ENCODE measurements at regions not wholly inside any gene's neighbourhood (a gene's known extent, or its start where the extent isn't known, plus 50 kb on each side); places are given as distances from the start of the nearest gene placed in this dataset.

- TF ChIP-seq EZH2 (IDR thresholded peaks at IDR 0.05; ENCODE audit: borderline replicate concordance, control insufficient read depth, low read depth, low read length), result no peak
- no peak for TF ChIP-seq CHD2 (IDR thresholded peaks at IDR 0.05; ENCODE audit: borderline replicate concordance, low read depth, low read length)
- no peak for TF ChIP-seq BHLHE40 (IDR thresholded peaks at IDR 0.05; ENCODE audit: borderline replicate concordance in 1 of 2, low read depth in 2 of 2, low read length in 1 of 2)
- no peak for TF ChIP-seq LARP7 (IDR thresholded peaks at IDR 0.05)
- no peak for TF ChIP-seq SIN3A (IDR thresholded peaks at IDR 0.05; ENCODE audit: low read depth, low read length)
- no peak for TF ChIP-seq ZZZ3 (IDR thresholded peaks at IDR 0.05; ENCODE audit: control insufficient read depth, insufficient read length, low read depth)
- no peak for TF ChIP-seq MYC (IDR thresholded peaks at IDR 0.05; ENCODE audit: insufficient read depth, insufficient read length, insufficient replicate concordance, low read length, severe bottlenecking)
- no peak for TF ChIP-seq YBX1 (IDR thresholded peaks at IDR 0.05)
- no peak for TF ChIP-seq SMC3 (IDR thresholded peaks at IDR 0.05; ENCODE audit: borderline replicate concordance, low read length)
- TF ChIP-seq CTCF (IDR thresholded peaks at IDR 0.05 in 2 of 3, conservative IDR thresholded peaks at IDR 0.05 in 1 of 3; ENCODE audit: control insufficient read depth in 2 of 3, extremely low read depth in 1 of 3, insufficient read depth in 1 of 3, low read depth in 3 of 3, low read length in 3 of 3), result no peak
- TF ChIP-seq FOXK2 (IDR thresholded peaks at IDR 0.05), result no peak
- no peak for TF ChIP-seq E4F1 (IDR thresholded peaks at IDR 0.05; ENCODE audit: borderline replicate concordance, partially characterized antibody)
Observed at GRCh38 chr19:28301463-28301862, 911.5 kb downstream of the UQCRFS1 start.
